T-helper 2 cell treated with Interferon-gamma antibody and Interleukin-4, amounts not matched to agents 5 μg/mL and 100 μg/mL, for 36 hours (primary cell): ENCODE measurements at regions not wholly inside any gene's neighbourhood (a gene's known extent, or its start where the extent isn't known, plus 50 kb on each side); places are given as distances from the start of the nearest gene placed in this dataset.
"Not testable (repeated sequence)": the region's sequence is repeated elsewhere in the genome, so short reads cannot be mapped to it uniquely, and the experiment has no call there.

ENCODE experiments used
- DNase-seq: peaks from one replicate; pipeline ENCODE4 v3.0.0; 2021; ENCODE audit warnings: low spot score
- H3K27ac Mint-ChIP-seq: one replicate; pipeline ENCODE4 v1.8.0; 2021; ENCODE audit warnings: mild to moderate bottlenecking, mixed read lengths
- H3K27me3 Mint-ChIP-seq: one replicate; pipeline ENCODE4 v1.8.0; 2021; ENCODE audit warnings: low read depth, mixed read lengths
- H3K36me3 Mint-ChIP-seq: one replicate; pipeline ENCODE4 v1.8.0; 2021; ENCODE audit warnings: low read depth, mixed read lengths
- H3K4me1 Mint-ChIP-seq: one replicate; pipeline ENCODE4 v1.8.0; 2021; ENCODE audit warnings: low read depth, mixed read lengths
- H3K4me3 Mint-ChIP-seq: one replicate; pipeline ENCODE4 v1.8.0; 2022; ENCODE audit warnings: mild to moderate bottlenecking, moderate library complexity, mixed read lengths
- H3K9me3 Mint-ChIP-seq: one replicate; pipeline ENCODE4 v1.8.0; 2021; ENCODE audit warnings: mixed read lengths

- H3K4me3 Mint-ChIP-seq = no peak overlapping the region
- H3K27ac Mint-ChIP-seq = no peak overlapping the region
- no peak for DNase-seq
- H3K4me1 Mint-ChIP-seq = no peaks in the 10 kb centered on the region
- H3K9me3 Mint-ChIP-seq = no peaks in the 10 kb centered on the region
- H3K27me3 Mint-ChIP-seq = no peaks in the 10 kb centered on the region
- no peaks in the 10 kb centered on the region for H3K36me3 Mint-ChIP-seq
These were observed 184.6 kb upstream of the SRD5A2 start for GRCh38 chr2:31765078-31765945.

- DNase-seq = no peak
- Mint-ChIP-seq H3K36me3 (no peaks in the 10 kb centered on the region), H3K27ac (no peak overlapping the region), H3K9me3 (no peaks in the 10 kb centered on the region), H3K27me3 (no peaks in the 10 kb centered on the region), H3K4me1 (no peaks in the 10 kb centered on the region), H3K4me3 (no peak overlapping the region)
These were observed 183.4 kb upstream of the SRD5A2 start for GRCh38 chr2:31764169-31764568.

- no peaks in the 10 kb centered on the region for H3K4me1 Mint-ChIP-seq
- H3K4me3 Mint-ChIP-seq = no peak overlapping the region
- no peaks in the 10 kb centered on the region for H3K9me3 Mint-ChIP-seq
- H3K36me3 Mint-ChIP-seq = no peaks in the 10 kb centered on the region
- DNase-seq = no peak
- H3K27me3 Mint-ChIP-seq = peaks cover under 1% of the 10 kb centered on the region
- no peak overlapping the region for H3K27ac Mint-ChIP-seq
These were observed 181.3 kb upstream of the SRD5A2 start for GRCh38 chr2:31762085-31762484.

GRCh38 chr2:31757351-31757750 lies 176.6 kb upstream of the SRD5A2 start:
- not testable (repeated sequence) for H3K27me3 Mint-ChIP-seq, H3K27ac Mint-ChIP-seq

GRCh38 chr2:31748746-31749145 lies 168.0 kb upstream of the SRD5A2 start:
- H3K27ac Mint-ChIP-seq, H3K36me3 Mint-ChIP-seq, H3K4me1 Mint-ChIP-seq, H3K4me3 Mint-ChIP-seq, DNase-seq, H3K27me3 Mint-ChIP-seq: not testable (repeated sequence)
- peaks cover 17% of the 10 kb centered on the region for H3K9me3 Mint-ChIP-seq

More at GRCh38 chr2:31757351-31757750, 176.6 kb upstream of the SRD5A2 start:
- H3K4me3 Mint-ChIP-seq, H3K36me3 Mint-ChIP-seq, H3K4me1 Mint-ChIP-seq, H3K9me3 Mint-ChIP-seq, DNase-seq: not testable (repeated sequence)

- Mint-ChIP-seq H3K9me3 (peaks cover 17% of the 10 kb centered on the region), H3K36me3 (no peaks in the 10 kb centered on the region), H3K27me3 (no peaks in the 10 kb centered on the region), H3K27ac (no peak overlapping the region), H3K4me1 (no peaks in the 10 kb centered on the region), H3K4me3 (no peak overlapping the region)
- no peak for DNase-seq
These were observed 167.3 kb upstream of the SRD5A2 start for GRCh38 chr2:31748041-31748440.

- no peaks in the 10 kb centered on the region for H3K9me3 Mint-ChIP-seq
- H3K27ac Mint-ChIP-seq = no peak overlapping the region
- no peaks in the 10 kb centered on the region for H3K4me1 Mint-ChIP-seq
- DNase-seq = no peak
- H3K27me3 Mint-ChIP-seq = no peaks in the 10 kb centered on the region
- H3K36me3 Mint-ChIP-seq = no peaks in the 10 kb centered on the region
- no peak overlapping the region for H3K4me3 Mint-ChIP-seq
These were observed 158.4 kb upstream of the SRD5A2 start for GRCh38 chr2:31739161-31739560.

GRCh38 chr2:31736695-31737454 lies 156.1 kb upstream of the SRD5A2 start:
- H3K27me3 Mint-ChIP-seq = no peaks in the 10 kb centered on the region
- H3K27ac Mint-ChIP-seq = no peak overlapping the region
- no peaks in the 10 kb centered on the region for H3K36me3 Mint-ChIP-seq
- no peaks in the 10 kb centered on the region for H3K9me3 Mint-ChIP-seq
- no peaks in the 10 kb centered on the region for H3K4me1 Mint-ChIP-seq
- no peak for DNase-seq
- no peak overlapping the region for H3K4me3 Mint-ChIP-seq

GRCh38 chr2:31735716-31736115 lies 155.0 kb upstream of the SRD5A2 start:
- no peak overlapping the region for H3K4me3 Mint-ChIP-seq
- no peaks in the 10 kb centered on the region for H3K4me1 Mint-ChIP-seq
- no peak overlapping the region for H3K27ac Mint-ChIP-seq
- no peaks in the 10 kb centered on the region for H3K36me3 Mint-ChIP-seq
- H3K9me3 Mint-ChIP-seq = no peaks in the 10 kb centered on the region
- no peak for DNase-seq
- H3K27me3 Mint-ChIP-seq = no peaks in the 10 kb centered on the region

GRCh38 chr2:31729442-31730092 lies 148.8 kb upstream of the SRD5A2 start:
- H3K4me1 Mint-ChIP-seq = no peaks in the 10 kb centered on the region
- H3K4me3 Mint-ChIP-seq = no peak overlapping the region
- no peak overlapping the region for H3K27ac Mint-ChIP-seq
- H3K27me3 Mint-ChIP-seq = peaks cover 2% of the 10 kb centered on the region
- DNase-seq = no peak
- no peaks in the 10 kb centered on the region for H3K9me3 Mint-ChIP-seq
- no peaks in the 10 kb centered on the region for H3K36me3 Mint-ChIP-seq

- Mint-ChIP-seq H3K36me3 (no peaks in the 10 kb centered on the region), H3K27ac (no peak overlapping the region), H3K4me1 (no peaks in the 10 kb centered on the region), H3K4me3 (no peak overlapping the region), H3K27me3 (peaks cover 2% of the 10 kb centered on the region), H3K9me3 (no peaks in the 10 kb centered on the region)
- no peak for DNase-seq
These were observed 148.3 kb upstream of the SRD5A2 start for GRCh38 chr2:31729065-31729439.

- Mint-ChIP-seq H3K36me3 (no peaks in the 10 kb centered on the region), H3K27me3 (peaks cover 2% of the 10 kb centered on the region), H3K27ac (no peak overlapping the region), H3K9me3 (no peaks in the 10 kb centered on the region), H3K4me1 (no peaks in the 10 kb centered on the region), H3K4me3 (no peak overlapping the region)
- DNase-seq = no peak
These were observed 147.8 kb upstream of the SRD5A2 start for GRCh38 chr2:31728406-31729064.

- no peaks in the 10 kb centered on the region for H3K9me3 Mint-ChIP-seq
These were observed 145.7 kb upstream of the SRD5A2 start for GRCh38 chr2:31726457-31726856.

GRCh38 chr2:31725444-31725843 lies 144.7 kb upstream of the SRD5A2 start:
- DNase-seq = no peak
- Mint-ChIP-seq H3K4me3 (no peak overlapping the region), H3K27me3 (peaks cover 2% of the 10 kb centered on the region), H3K4me1 (no peaks in the 10 kb centered on the region), H3K27ac (no peak overlapping the region), H3K36me3 (no peaks in the 10 kb centered on the region), H3K9me3 (no peaks in the 10 kb centered on the region)

More at GRCh38 chr2:31726457-31726856, 145.7 kb upstream of the SRD5A2 start:
- Mint-ChIP-seq H3K36me3 (no peaks in the 10 kb centered on the region), H3K27me3 (peaks cover 2% of the 10 kb centered on the region), H3K4me3 (no peak overlapping the region), H3K4me1 (no peaks in the 10 kb centered on the region), H3K27ac (no peak overlapping the region)
- DNase-seq = no peak
